ENCODE measurements at regions not wholly inside any gene's neighbourhood (a gene's known extent, or its start where the extent isn't known, plus 50 kb on each side); places are given as distances from the start of the nearest gene placed in this dataset.

GRCh38 chr1:196160066-196160795 is 448.0 kb downstream of the KCNT2 start:
- H3K27me3 ChIP-seq = no peaks in the 10 kb centered on the region
- H3K9me3 ChIP-seq = no peaks in the 10 kb centered on the region
- intact Hi-C loops (cut with DNase I) = no loop called here
- H3K27ac ChIP-seq = no peak overlapping the region
- no peak for TF ChIP-seq CTCF (IDR thresholded peaks at IDR 0.05)
- H3K4me3 ChIP-seq = no peak overlapping the region
- DNase-seq (no peak), ATAC-seq (no peak)
- H3K36me3 ChIP-seq = no peaks in the 10 kb centered on the region
- H3K4me1 ChIP-seq = no peaks in the 10 kb centered on the region

GRCh38 chr1:196155586-196155985 is 452.7 kb downstream of the KCNT2 start:
- intact Hi-C loops (cut with DNase I) = no loop called here
- ATAC-seq (no peak), DNase-seq (no peak)
- Histone ChIP-seq H3K4me1 (no peaks in the 10 kb centered on the region), H3K27me3 (no peaks in the 10 kb centered on the region), H3K4me3 (no peak overlapping the region), H3K9me3 (no peaks in the 10 kb centered on the region), H3K27ac (no peak overlapping the region), H3K36me3 (no peaks in the 10 kb centered on the region)
- TF ChIP-seq CTCF (IDR thresholded peaks at IDR 0.05) = no peak

GRCh38 chr1:196152975-196153374 is 455.3 kb downstream of the KCNT2 start:
- H3K27ac ChIP-seq = no peak overlapping the region
- H3K27me3 ChIP-seq = no peaks in the 10 kb centered on the region
- H3K9me3 ChIP-seq = no peaks in the 10 kb centered on the region
- ATAC-seq = no peak
- DNase-seq = no peak
- intact Hi-C loops (cut with DNase I) = no loop called here
- no peaks in the 10 kb centered on the region for H3K36me3 ChIP-seq
- no peak overlapping the region for H3K4me3 ChIP-seq
- no peak for TF ChIP-seq CTCF (IDR thresholded peaks at IDR 0.05)
- no peaks in the 10 kb centered on the region for H3K4me1 ChIP-seq

- DNase-seq = no peak
- TF ChIP-seq CTCF (IDR thresholded peaks at IDR 0.05) = no peak
- Histone ChIP-seq H3K36me3 (no peaks in the 10 kb centered on the region), H3K27me3 (no peaks in the 10 kb centered on the region), H3K4me3 (no peak overlapping the region), H3K4me1 (no peaks in the 10 kb centered on the region), H3K27ac (no peak overlapping the region), H3K9me3 (no peaks in the 10 kb centered on the region)
- intact Hi-C loops (cut with DNase I) = no loop called here
- ATAC-seq = peak; percentile 64
These were observed 456.2 kb downstream of the KCNT2 start for GRCh38 chr1:196152086-196152485.

- Histone ChIP-seq H3K36me3 (no peaks in the 10 kb centered on the region), H3K4me3 (no peak overlapping the region), H3K4me1 (no peaks in the 10 kb centered on the region), H3K27ac (no peak overlapping the region), H3K9me3 (no peaks in the 10 kb centered on the region), H3K27me3 (no peaks in the 10 kb centered on the region)
- intact Hi-C loops (cut with DNase I) = loop anchor here in 1 of 2 donors (10.0 kb wide), 1 partner anchor 156 kb away; no protein-coding TSS in a partner anchor
- peak; percentile 36 to 62 for TF ChIP-seq CTCF (IDR thresholded peaks at IDR 0.05)
- DNase-seq (peak in 2 of 4 donors; percentile 10 to 41), ATAC-seq (peak; percentile 32)
These were observed 459.8 kb downstream of the KCNT2 start for GRCh38 chr1:196148367-196148970.

All from left lung (tissue), 4 donors.